ENCODE measurements at regions not wholly inside any gene's neighbourhood (a gene's known extent, or its start where the extent isn't known, plus 50 kb on each side); places are given as distances from the start of the nearest gene placed in this dataset.

DNA sequence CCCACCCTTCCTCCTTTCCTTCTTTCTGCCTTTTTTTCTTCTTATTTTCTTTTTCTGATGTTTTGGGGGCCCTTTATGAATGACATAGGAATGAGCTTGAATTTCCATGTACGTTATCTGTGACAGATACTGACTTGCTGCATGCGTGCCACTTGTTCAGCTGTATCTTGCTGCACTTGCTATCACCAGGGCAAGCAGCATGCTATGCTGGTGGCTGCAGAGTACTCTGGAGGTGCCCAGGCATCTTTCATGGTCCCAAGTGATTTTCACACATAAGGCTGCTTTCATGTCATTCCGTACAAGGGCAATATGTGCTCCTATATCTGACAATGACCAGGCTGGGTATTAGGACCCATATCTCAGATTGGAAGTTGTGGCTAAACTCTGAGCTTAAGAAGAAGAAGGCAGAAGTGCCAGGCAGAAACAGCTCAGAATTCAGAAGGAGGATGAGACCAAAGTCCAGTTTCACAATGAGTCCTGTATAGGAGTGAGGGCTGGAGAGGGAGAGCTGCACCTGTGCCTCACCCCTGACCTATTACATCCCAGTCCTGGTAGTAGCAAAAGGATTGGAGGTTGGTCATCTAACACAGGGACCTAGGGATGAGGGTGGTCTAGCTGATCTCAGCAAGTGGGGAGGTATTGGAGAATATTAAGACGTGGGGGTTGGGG, 299.0 kb upstream of the DDHD1 start:
- no peak overlapping the region for H3K4ac ChIP-seq (replicated peaks; ENCODE audit: insufficient read length, low read depth, low read length)
- ChIA-PET CTCF (ENCODE audit: partially characterized antibody) (interaction anchor here (0.6 kb wide), 1 partner anchor 26 kb away, joined by 3 read pairs; no protein-coding TSS in a partner anchor), POLR2A (ENCODE audit: partially characterized antibody) (no interaction called here)
- 0 out of 2 replicates have a peak, but pooled peaks cover 2% of the 10 kb centered on the region for H3K23me2 ChIP-seq (ENCODE audit: low read depth, low read length)
- 85 to 100% methylated on average over 1 to 4 of the region's 4 CpGs for WGBS, 2 experiments (ENCODE audit: extremely low coverage in 1 of 2, insufficient coverage in 1 of 2, insufficient read length in 1 of 2, insufficient replicate concordance in 2 of 2, low coverage in 1 of 2, low lambda C conversion rate in 2 of 2, missing lambda C conversion rate in 1 of 2)
- H2BK15ac ChIP-seq (ENCODE audit: low read length), result no peak overlapping the region
- H4K91ac ChIP-seq (replicated peaks; ENCODE audit: insufficient read length, low read length), result no peak overlapping the region
- H3K18ac ChIP-seq (ENCODE audit: extremely low read depth, low read length), result no peak overlapping the region
- DNase-seq (ENCODE audit: low read depth in 1 of 2, low spot score in 2 of 2) (no peak), FAIRE-seq (no peak)
- no peaks in the 10 kb centered on the region for H3K9me3 ChIP-seq (ENCODE audit: insufficient read depth in 2 of 2, low read depth in 1 of 2, low read length in 1 of 2)
- no peaks in the 10 kb centered on the region for H3K79me2 ChIP-seq (ENCODE audit: control insufficient read depth in 1 of 2, insufficient read depth in 2 of 2, low read length in 2 of 2)
- no peak overlapping the region for H2BK5ac ChIP-seq (ENCODE audit: low read depth, low read length)
- no peaks in the 10 kb centered on the region for H3K27me3 ChIP-seq (replicated peaks in 1 of 4; ENCODE audit: control insufficient read depth in 3 of 4, extremely low read depth in 1 of 4, insufficient read depth in 3 of 4, low read length in 3 of 4)
- no peak overlapping the region for H3K4me2 ChIP-seq (ENCODE audit: insufficient read depth in 1 of 2, low read depth in 2 of 2, low read length in 2 of 2)
- H3K36me3 ChIP-seq (ENCODE audit: control insufficient read depth in 2 of 4, insufficient read depth in 4 of 4, low read length in 3 of 4), result no peaks in the 10 kb centered on the region
- no peak overlapping the region for H2AK5ac ChIP-seq (ENCODE audit: low read depth, low read length)
- H2BK12ac ChIP-seq (ENCODE audit: low read depth, low read length), result no peak overlapping the region
- no peak overlapping the region for H4K5ac ChIP-seq (ENCODE audit: insufficient read length, low read depth, low read length)
- no peak overlapping the region for H2BK120ac ChIP-seq (replicated peaks; ENCODE audit: low read depth, low read length)
- no peak overlapping the region for H3K56ac ChIP-seq (replicated peaks; ENCODE audit: insufficient read length, low read depth, low read length)
- H3K9ac ChIP-seq (replicated peaks in 1 of 4; ENCODE audit: extremely low read depth in 1 of 4, low read depth in 3 of 4, low read length in 3 of 4), result no peak overlapping the region
- H3K79me1 ChIP-seq (ENCODE audit: low read depth, low read length), result no peaks in the 10 kb centered on the region
- H3K27ac ChIP-seq (ENCODE audit: low read depth, low read length), result no peak overlapping the region
- no peak overlapping the region for H2AFZ ChIP-seq (ENCODE audit: low read length)
- H3K23ac ChIP-seq (ENCODE audit: insufficient read length), result no peak overlapping the region
- no peak overlapping the region for H4K8ac ChIP-seq (ENCODE audit: extremely low read depth, insufficient read depth, low read length)
- H4K20me1 ChIP-seq (replicated peaks in 1 of 2; ENCODE audit: control insufficient read depth in 1 of 2, insufficient read depth in 2 of 2, low read length in 2 of 2), result peaks cover 0 to 2% of the 10 kb centered on the region in 2 experiments
- peaks cover 0 to 4% (median 0%) of the 10 kb centered on the region in 4 experiments; a peak in 1 of 7 replicates for H3K4me1 ChIP-seq (replicated peaks in 1 of 4; ENCODE audit: control insufficient read depth in 3 of 4, insufficient read depth in 4 of 4, low read length in 3 of 4)
- H2BK20ac ChIP-seq (ENCODE audit: low read length), result no peak overlapping the region
- H3K4me3 ChIP-seq (ENCODE audit: extremely low read depth in 1 of 4, insufficient read depth in 2 of 4, low read depth in 3 of 4, low read length in 4 of 4), result no peak overlapping the region
- H3K14ac ChIP-seq (ENCODE audit: insufficient read length), result no peak overlapping the region
- TF ChIP-seq NANOG (IDR thresholded peaks at IDR 0.05; ENCODE audit: insufficient read depth, low read depth, low read length, poor library complexity, severe bottlenecking) (no peak), POLR2AphosphoS5 (IDR thresholded peaks at IDR 0.05; ENCODE audit: low read depth, low read length) (no peak), ASH2L (IDR thresholded peaks at IDR 0.05; ENCODE audit: low read length) (no peak), POU5F1 (IDR thresholded peaks at IDR 0.05; ENCODE audit: low read depth, low read length) (no peak), RNF2 (IDR thresholded peaks at IDR 0.05; ENCODE audit: borderline replicate concordance, low read depth, low read length, missing control alignments, poor library complexity, severe bottlenecking) (no peak), BACH1 (IDR thresholded peaks at IDR 0.05; ENCODE audit: low read length) (no peak), CHD2 (IDR thresholded peaks at IDR 0.05; ENCODE audit: low read length) (no peak), SIRT6 (IDR thresholded peaks at IDR 0.05; ENCODE audit: low read length) (no peak), TEAD4 (IDR thresholded peaks at IDR 0.05; ENCODE audit: low read depth, low read length) (no peak), POLR2A (IDR thresholded peaks at IDR 0.05; ENCODE audit: control extremely low read depth in 1 of 2, low read depth in 2 of 2, low read length in 2 of 2) (no peak), JUN (IDR thresholded peaks at IDR 0.05; ENCODE audit: low read depth, low read length) (no peak)
- TF ChIP-seq, protein P1, sequence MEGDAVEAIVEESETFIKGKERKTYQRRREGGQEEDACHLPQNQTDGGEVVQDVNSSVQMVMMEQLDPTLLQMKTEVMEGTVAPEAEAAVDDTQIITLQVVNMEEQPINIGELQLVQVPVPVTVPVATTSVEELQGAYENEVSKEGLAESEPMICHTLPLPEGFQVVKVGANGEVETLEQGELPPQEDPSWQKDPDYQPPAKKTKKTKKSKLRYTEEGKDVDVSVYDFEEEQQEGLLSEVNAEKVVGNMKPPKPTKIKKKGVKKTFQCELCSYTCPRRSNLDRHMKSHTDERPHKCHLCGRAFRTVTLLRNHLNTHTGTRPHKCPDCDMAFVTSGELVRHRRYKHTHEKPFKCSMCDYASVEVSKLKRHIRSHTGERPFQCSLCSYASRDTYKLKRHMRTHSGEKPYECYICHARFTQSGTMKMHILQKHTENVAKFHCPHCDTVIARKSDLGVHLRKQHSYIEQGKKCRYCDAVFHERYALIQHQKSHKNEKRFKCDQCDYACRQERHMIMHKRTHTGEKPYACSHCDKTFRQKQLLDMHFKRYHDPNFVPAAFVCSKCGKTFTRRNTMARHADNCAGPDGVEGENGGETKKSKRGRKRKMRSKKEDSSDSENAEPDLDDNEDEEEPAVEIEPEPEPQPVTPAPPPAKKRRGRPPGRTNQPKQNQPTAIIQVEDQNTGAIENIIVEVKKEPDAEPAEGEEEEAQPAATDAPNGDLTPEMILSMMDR (IDR thresholded peaks at IDR 0.05; ENCODE audit: control extremely low read depth in 1 of 3, insufficient read depth in 1 of 3, low read depth in 1 of 3, low read length in 3 of 3), result no peak

All from H1 (cell line).